Adrenal gland (tissue), 9 donors: ENCODE measurements at regions not wholly inside any gene's neighbourhood (a gene's known extent, or its start where the extent isn't known, plus 50 kb on each side); places are given as distances from the start of the nearest gene placed in this dataset.

Source experiments
- DNase-seq, 7 donors: peaks; one replicate each; pipeline ENCODE4 v3.0.0-alpha.2; 2019 to 2020
- H3K27ac ChIP-seq, 5 donors: fragments of 200-600 bp; sonication (generic) in 4 of 5; 1 replicate in 3 of 5; 2 replicates in 2 of 5; pipeline versions ENCODE4 v1.5.1 to v1.8.0; 2016 to 2020; ENCODE audit warnings: mild to moderate bottlenecking in 1 of 5
- H3K27me3 ChIP-seq: fragments of 200-600 bp; 2 replicates; pipeline ENCODE4 v1.8.0; 2021
- H3K36me3 ChIP-seq, 2 donors: fragments of 200-600 bp; replicated peaks in 1 of 2; 1 replicate in 1 of 2; 2 replicates in 1 of 2; pipeline versions ENCODE4 v1.5.1 to v1.8.0; 2018 to 2022
- H3K4me1 ChIP-seq, 2 donors: fragments of 200-600 bp; replicated peaks in 1 of 2; 1 replicate in 1 of 2; 2 replicates in 1 of 2; pipeline versions ENCODE4 v1.5.1 to v1.8.0; 2018 to 2021
- H3K4me3 ChIP-seq, 4 donors: fragments of 200-600 bp; sonication (generic) in 3 of 4; one replicate each; pipeline ENCODE4 v1.5.1; 2016 to 2018
- H3K9me3 ChIP-seq, 3 donors: fragments of 200-600 bp; sonication (generic) in 1 of 3; replicated peaks in 1 of 3; 1 replicate in 2 of 3; 2 replicates in 1 of 3; pipeline versions ENCODE4 v1.5.1 to v1.8.0; 2016 to 2021
- CTCF ChIP-seq, 6 experiments: fragments of 450-650 bp in 4 of 6; fragments of 200-600 bp in 2 of 6; sonication (generic) in 1 of 6; IDR thresholded peaks; 1 replicate in 5 of 6; 2 replicates in 1 of 6; pipeline versions ENCODE4 v1.5.1 to v1.8.0; 2016 to 2021; ENCODE audit warnings: antibody characterized with exemption in 6 of 6, mild to moderate bottlenecking in 2 of 6, moderate library complexity in 1 of 6
- POLR2A ChIP-seq, 2 donors: fragments of 450-650 bp; IDR thresholded peaks; one replicate each; pipeline ENCODE4 v1.6.1; 2017; ENCODE audit warnings: antibody characterized with exemption in 2 of 2, mild to moderate bottlenecking in 2 of 2, moderate library complexity in 1 of 2
- WGBS, 4 donors: extraction: QIAGEN DNeasy Blood & Tissue Kit in 2 of 4; methylation state at CpG; one replicate each; pipeline versions ENCODE4 v1.1.5 to v1.1.7; 2013 to 2017; 5-methylcytosine and 5-hydroxymethylcytosine counted together
- intact Hi-C, 2 donors: fragments of 100-400 bp; cut with DNase I; formaldehyde crosslinking; loops; one replicate each; pipeline versions ENCODE4 v1.14.1 to v1.15.0; 2022 to 2023
- donor health status: healthy with polysubstance abuse.
- donor health status: Bipolar disorder and iron deficiency.
- donor health status: DM: yes; HTN: yes; CAD: no.
- donor health status: DM: no; HTN: no; CAD: no.
- donor health status: DM: no; HTN: no; CAD: no.

- DNase-seq: no peak
- TF ChIP-seq POLR2A (IDR thresholded peaks at IDR 0.05): no peak
- TF ChIP-seq CTCF (IDR thresholded peaks at IDR 0.05): no peak
- no peaks in the 10 kb centered on the region for H3K36me3 ChIP-seq
- no peaks in the 10 kb centered on the region for H3K4me1 ChIP-seq
- H3K9me3 ChIP-seq: no peaks in the 10 kb centered on the region
- H3K27me3 ChIP-seq: no peaks in the 10 kb centered on the region
- intact Hi-C loops: no loop called here
- no peak overlapping the region for H3K4me3 ChIP-seq
- no peak overlapping the region for H3K27ac ChIP-seq
Measured at GRCh38 chr4:27964095-27964494, 1103.5 kb downstream of the STIM2 start.

- Histone ChIP-seq H3K27me3 (no peaks in the 10 kb centered on the region), H3K9me3 (no peaks in the 10 kb centered on the region), H3K27ac (no peak overlapping the region), H3K36me3 (no peaks in the 10 kb centered on the region), H3K4me1 (no peaks in the 10 kb centered on the region), H3K4me3 (no peak overlapping the region)
- intact Hi-C loops: no loop called here
- 63 to 75% (median 70%) methylated on average over 3 of the region's 3 CpGs for WGBS, 4 donors
- no peak for TF ChIP-seq CTCF (IDR thresholded peaks at IDR 0.05)
- DNase-seq: no peak
Measured at GRCh38 chr4:27966664-27967063, 1106.0 kb downstream of the STIM2 start.

DNA sequence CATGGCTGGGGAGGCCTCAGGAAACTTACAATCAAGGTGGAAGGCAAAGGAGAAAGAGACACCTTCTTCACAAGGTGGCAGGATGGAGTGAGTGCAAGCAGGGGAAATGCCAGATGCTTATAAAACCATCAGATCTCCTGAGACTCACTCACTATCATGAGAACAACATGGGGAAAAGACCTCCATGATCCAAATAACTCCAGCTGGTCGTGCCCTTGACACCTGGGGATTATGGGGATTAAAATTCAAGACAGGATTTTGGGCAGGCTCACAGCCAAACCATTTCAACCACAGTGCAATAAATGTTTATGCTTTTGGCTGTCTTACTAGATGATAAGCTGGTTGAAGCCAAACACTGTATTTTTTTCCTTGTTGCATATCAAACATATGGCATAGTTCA, 1112.4 kb downstream of the STIM2 start:
- no peak overlapping the region for H3K27ac ChIP-seq
- no peak for DNase-seq
- H3K4me3 ChIP-seq: no peak overlapping the region
- no peaks in the 10 kb centered on the region for H3K27me3 ChIP-seq
- H3K4me1 ChIP-seq: no peaks in the 10 kb centered on the region
- whole genome bisulfite sequencing, 4 donors: 45 to 64% (median 50%) methylated on average over 1 of the region's 1 CpG
- intact Hi-C loops: no loop called here
- no peak for TF ChIP-seq CTCF (IDR thresholded peaks at IDR 0.05)
- TF ChIP-seq POLR2A (IDR thresholded peaks at IDR 0.05): no peak
- H3K9me3 ChIP-seq: no peaks in the 10 kb centered on the region
- no peaks in the 10 kb centered on the region for H3K36me3 ChIP-seq

DNA sequence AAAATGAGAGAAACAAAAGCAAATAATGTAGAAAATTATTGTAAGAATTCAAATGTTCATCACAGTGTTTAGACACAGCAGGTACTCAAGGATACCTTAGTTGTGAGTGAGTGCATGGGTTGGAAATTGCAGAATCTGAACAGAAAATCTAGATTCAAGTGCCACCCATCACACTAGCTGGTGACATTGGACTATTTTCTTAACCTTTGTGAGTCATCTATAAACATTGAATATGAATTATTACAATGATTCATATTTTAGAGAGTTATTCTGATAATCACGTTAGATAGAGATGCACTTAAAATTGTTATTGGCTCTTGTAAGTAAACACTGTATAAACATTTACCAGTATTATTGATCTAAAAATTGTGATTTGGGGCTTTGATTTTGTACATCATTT, 1113.1 kb downstream of the STIM2 start:
- H3K27ac ChIP-seq: no peak overlapping the region
- TF ChIP-seq POLR2A (IDR thresholded peaks at IDR 0.05) (no peak), CTCF (IDR thresholded peaks at IDR 0.05) (no peak)
- no peaks in the 10 kb centered on the region for H3K4me1 ChIP-seq
- no peaks in the 10 kb centered on the region for H3K27me3 ChIP-seq
- H3K9me3 ChIP-seq: no peaks in the 10 kb centered on the region
- H3K4me3 ChIP-seq: no peak overlapping the region
- WGBS, 4 donors: 28 to 32% (median 30%) methylated on average over 1 of the region's 1 CpG
- no peak for DNase-seq
- intact Hi-C loops: no loop called here
- H3K36me3 ChIP-seq: no peaks in the 10 kb centered on the region
